ENCODE measurements at regions not wholly inside any gene's neighbourhood (a gene's known extent, or its start where the extent isn't known, plus 50 kb on each side); places are given as distances from the start of the nearest gene placed in this dataset.

DNA sequence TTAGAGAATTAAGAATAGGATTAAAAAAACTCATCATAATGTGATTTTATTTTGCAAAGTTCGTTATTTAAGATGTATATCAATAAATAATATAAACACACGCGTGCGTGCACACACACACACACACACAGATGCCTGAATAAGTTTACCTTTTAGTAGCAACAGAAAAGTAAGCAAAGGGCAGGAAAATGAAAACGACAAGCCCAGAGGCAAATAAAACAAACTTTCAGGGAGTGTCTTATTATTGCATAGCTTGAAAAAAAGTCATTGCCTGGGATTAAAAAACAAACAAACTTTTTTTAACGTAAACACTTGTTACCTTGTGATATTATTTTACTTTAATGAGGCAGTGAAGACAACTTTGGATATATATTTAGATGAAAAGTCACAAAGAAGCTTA lies 226.4 kb downstream of the BAMBI start:
- no peak for TF ChIP-seq SP2 (IDR thresholded peaks at IDR 0.05; ENCODE audit: extremely low read depth, low read depth, low read length, poor library complexity, severe bottlenecking)
- no peak for TF ChIP-seq FOXA1 (IDR thresholded peaks at IDR 0.05; ENCODE audit: borderline replicate concordance)
- no peak for TF ChIP-seq POLR2AphosphoS5 (IDR thresholded peaks at IDR 0.05; ENCODE audit: control insufficient read depth, insufficient read depth, low read depth, low read length)
- TF ChIP-seq, protein P1, sequence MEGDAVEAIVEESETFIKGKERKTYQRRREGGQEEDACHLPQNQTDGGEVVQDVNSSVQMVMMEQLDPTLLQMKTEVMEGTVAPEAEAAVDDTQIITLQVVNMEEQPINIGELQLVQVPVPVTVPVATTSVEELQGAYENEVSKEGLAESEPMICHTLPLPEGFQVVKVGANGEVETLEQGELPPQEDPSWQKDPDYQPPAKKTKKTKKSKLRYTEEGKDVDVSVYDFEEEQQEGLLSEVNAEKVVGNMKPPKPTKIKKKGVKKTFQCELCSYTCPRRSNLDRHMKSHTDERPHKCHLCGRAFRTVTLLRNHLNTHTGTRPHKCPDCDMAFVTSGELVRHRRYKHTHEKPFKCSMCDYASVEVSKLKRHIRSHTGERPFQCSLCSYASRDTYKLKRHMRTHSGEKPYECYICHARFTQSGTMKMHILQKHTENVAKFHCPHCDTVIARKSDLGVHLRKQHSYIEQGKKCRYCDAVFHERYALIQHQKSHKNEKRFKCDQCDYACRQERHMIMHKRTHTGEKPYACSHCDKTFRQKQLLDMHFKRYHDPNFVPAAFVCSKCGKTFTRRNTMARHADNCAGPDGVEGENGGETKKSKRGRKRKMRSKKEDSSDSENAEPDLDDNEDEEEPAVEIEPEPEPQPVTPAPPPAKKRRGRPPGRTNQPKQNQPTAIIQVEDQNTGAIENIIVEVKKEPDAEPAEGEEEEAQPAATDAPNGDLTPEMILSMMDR (IDR thresholded peaks at IDR 0.05 in 2 of 3, conservative IDR thresholded peaks at IDR 0.05 in 1 of 3; ENCODE audit: insufficient read depth in 2 of 3, low read depth in 1 of 3, low read length in 3 of 3) = no peak
- TF ChIP-seq ZNF121 (CRISPR knock-in tag; conservative IDR thresholded peaks at IDR 0.05) = no peak
- no peak for TF ChIP-seq SMAD1 (IDR thresholded peaks at IDR 0.05; ENCODE audit: low read depth, low read length, partially characterized antibody)
